Activated CD4-positive, alpha-beta memory T cell treated with anti-CD3 and anti-CD28 coated beads, Interleukin-2, amount 10 ng/mL, durations not matched to agents 7 days and 5 days (primary cell): ENCODE measurements at regions not wholly inside any gene's neighbourhood (a gene's known extent, or its start where the extent isn't known, plus 50 kb on each side); places are given as distances from the start of the nearest gene placed in this dataset.
A peak's percentile ranks its signal among the peaks of the same experiment; 100 is the strongest.
"Not testable (repeated sequence)": the region's sequence is repeated elsewhere in the genome, so short reads cannot be mapped to it uniquely, and the experiment has no call there.

Experiments
- CTCF ChIA-PET: fragments of 350-600 bp; sonication (Branson Sonifier 250); formaldehyde crosslinking; loops from one replicate; lab custom pipeline; 2021; ENCODE audit warnings: antibody characterized with exemption, inconsistent platforms; lab: Charles Lee
- POLR2A ChIA-PET: fragments of 350-600 bp; sonication (Branson Sonifier 250); formaldehyde crosslinking; loops from one replicate; lab custom pipeline; 2021; ENCODE audit warnings: antibody characterized with exemption; lab: Charles Lee
- DNase-seq: peaks from one replicate; pipeline ENCODE4 v3.0.0-alpha.2; 2020
- H3K27ac Mint-ChIP-seq: one replicate; pipeline ENCODE4 v1.8.0; 2021; ENCODE audit warnings: mild to moderate bottlenecking, mixed read lengths
- H3K27me3 Mint-ChIP-seq: one replicate; pipeline ENCODE4 v1.8.0; 2021; ENCODE audit warnings: mixed read lengths
- H3K36me3 Mint-ChIP-seq: one replicate; pipeline ENCODE4 v1.8.0; 2021; ENCODE audit warnings: low read depth, mixed read lengths
- H3K4me1 Mint-ChIP-seq: one replicate; pipeline ENCODE4 v1.8.0; 2021; ENCODE audit warnings: mixed read lengths
- H3K4me3 Mint-ChIP-seq: one replicate; pipeline ENCODE4 v1.8.0; 2021; ENCODE audit warnings: mild to moderate bottlenecking, mixed read lengths
- H3K9me3 Mint-ChIP-seq: one replicate; pipeline ENCODE4 v1.8.0; 2021; ENCODE audit warnings: mixed read lengths

DNA sequence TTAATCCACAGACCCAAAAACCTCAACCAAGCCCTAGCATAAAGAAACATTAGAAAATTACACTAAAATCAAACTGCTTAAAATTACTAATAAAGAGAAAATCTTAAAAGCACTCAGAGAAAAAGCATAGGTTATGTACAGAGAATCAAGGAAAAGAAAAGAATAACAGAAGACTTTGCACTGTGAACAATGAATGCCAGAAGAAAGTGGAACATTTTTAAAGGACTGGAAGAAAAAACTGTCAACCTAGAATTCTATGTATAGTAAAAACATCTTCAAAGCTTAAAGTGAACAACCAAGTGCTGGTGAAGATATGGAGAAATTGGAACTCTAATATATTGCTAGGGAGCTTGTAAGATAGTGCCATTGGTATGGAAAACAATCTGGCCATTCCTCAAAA lies 82.7 kb upstream of the SLC6A11 start:
- H3K27me3 Mint-ChIP-seq, result peaks cover 21% of the 10 kb centered on the region

DNA sequence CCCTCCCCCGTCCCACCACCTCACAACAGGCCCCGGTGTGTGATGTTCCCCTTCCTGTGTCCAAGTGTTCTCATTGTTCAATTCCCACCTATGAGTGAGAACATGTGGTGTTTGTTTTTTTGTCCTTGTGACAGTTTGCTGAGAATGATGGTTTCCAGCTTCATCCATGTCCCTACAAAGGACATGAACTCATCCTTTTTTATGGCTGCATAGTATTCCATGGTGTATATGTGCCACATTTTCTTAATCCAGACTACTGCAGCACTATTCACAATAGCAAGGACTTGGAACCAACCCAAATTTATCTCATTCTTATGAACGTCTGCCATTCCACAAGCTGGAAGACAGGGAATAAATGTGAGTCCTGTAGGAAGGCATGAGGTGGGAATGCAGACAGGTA lies 79.6 kb upstream of the SLC6A11 start:
- DNase-seq, H3K4me1 Mint-ChIP-seq, H3K4me3 Mint-ChIP-seq, CTCF ChIA-PET, H3K36me3 Mint-ChIP-seq, H3K27ac Mint-ChIP-seq, POLR2A ChIA-PET: not testable (repeated sequence)
- Mint-ChIP-seq H3K9me3 (peaks cover 22% of the 10 kb centered on the region), H3K27me3 (peaks cover 24% of the 10 kb centered on the region)

More for the DNA sequence above, 82.7 kb upstream of the SLC6A11 start:
- Mint-ChIP-seq H3K27ac (no peak overlapping the region), H3K36me3 (no peaks in the 10 kb centered on the region), H3K4me3 (no peak overlapping the region), H3K4me1 (peaks cover 2% of the 10 kb centered on the region), H3K9me3 (peaks cover 24% of the 10 kb centered on the region)
- ChIA-PET CTCF (no interaction called here), POLR2A (no interaction called here)
- no peak for DNase-seq

DNA sequence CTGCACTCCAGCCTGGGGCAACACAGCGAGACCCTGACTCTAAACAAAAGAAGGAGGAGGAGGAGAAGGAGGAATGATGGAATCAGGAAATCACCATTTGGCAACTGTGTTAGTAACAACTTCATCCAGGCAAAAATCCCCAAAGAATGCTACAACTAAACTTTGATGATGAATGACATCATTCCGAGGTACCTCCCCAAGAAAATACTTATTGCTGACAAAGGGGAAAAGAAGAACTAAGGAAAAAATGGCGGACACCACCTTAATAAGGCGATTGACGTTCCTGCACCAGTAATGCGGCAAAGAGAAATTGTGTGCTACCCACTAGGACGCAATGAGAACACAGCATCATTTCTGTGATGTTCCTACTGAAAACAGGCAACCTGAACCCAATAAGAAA lies 78.2 kb upstream of the SLC6A11 start:
- H3K4me1 Mint-ChIP-seq, result peaks cover 3% of the 10 kb centered on the region
- no peak overlapping the region for H3K27ac Mint-ChIP-seq
- peaks cover 21% of the 10 kb centered on the region for H3K27me3 Mint-ChIP-seq
- ChIA-PET POLR2A (no interaction called here), CTCF (interaction anchor here (1.0 to 4.1 kb wide), 10 partner anchors 8 to 393 kb away, joined by 3 to 22 read pairs (median 6); no protein-coding TSS in a partner anchor)
- no peak overlapping the region for H3K4me3 Mint-ChIP-seq
- no peaks in the 10 kb centered on the region for H3K36me3 Mint-ChIP-seq
- no peak for DNase-seq
- H3K9me3 Mint-ChIP-seq, result peaks cover 14% of the 10 kb centered on the region

DNA sequence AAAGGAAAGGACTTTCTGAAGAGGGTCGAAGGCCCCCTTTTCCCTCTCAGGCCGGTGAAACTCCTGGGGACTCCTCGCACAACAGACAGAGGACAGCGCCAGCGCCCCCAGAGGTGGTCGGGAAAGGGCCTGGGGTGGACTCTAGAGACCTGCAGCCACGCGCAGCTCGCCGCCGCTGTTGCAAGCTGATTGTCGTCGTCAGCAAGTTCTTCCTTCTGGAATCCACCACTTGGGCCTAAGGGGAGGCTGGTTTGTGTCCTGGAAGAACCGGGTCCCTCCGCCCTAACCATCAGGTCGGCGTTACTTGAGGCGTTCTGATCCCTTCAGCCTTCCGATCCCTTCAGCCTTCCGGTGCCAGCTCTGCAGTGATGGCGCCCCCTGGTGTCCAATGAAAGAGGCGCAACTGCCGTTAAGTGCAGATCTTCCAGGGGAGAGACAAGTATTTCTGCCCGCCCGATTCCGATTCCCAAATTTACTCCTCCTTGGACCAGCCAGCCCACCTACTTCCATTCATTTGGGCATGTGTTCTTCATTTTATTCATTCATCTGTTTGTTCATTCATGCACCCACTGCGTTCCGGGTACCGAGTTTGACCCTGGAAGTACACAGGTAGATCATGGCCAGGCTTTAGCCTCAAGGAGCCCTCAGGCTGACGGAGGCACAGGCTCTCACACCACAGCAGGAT lies 77.2 kb upstream of the SLC6A11 start:
- no peak overlapping the region for H3K27ac Mint-ChIP-seq
- H3K36me3 Mint-ChIP-seq, result no peaks in the 10 kb centered on the region
- peaks cover 5% of the 10 kb centered on the region for H3K9me3 Mint-ChIP-seq
- H3K4me3 Mint-ChIP-seq, result no peak overlapping the region
- H3K27me3 Mint-ChIP-seq, result peaks cover 21% of the 10 kb centered on the region
- POLR2A ChIA-PET, result no interaction called here
- CTCF ChIA-PET, result interaction anchor here (0.6 to 4.1 kb wide), 15 partner anchors 9 to 418 kb away, joined by 3 to 22 read pairs (median 4); partner anchors contain the start of gene SEC13
- peaks cover 3% of the 10 kb centered on the region for H3K4me1 Mint-ChIP-seq
- DNase-seq, result peak; percentile 70

DNA sequence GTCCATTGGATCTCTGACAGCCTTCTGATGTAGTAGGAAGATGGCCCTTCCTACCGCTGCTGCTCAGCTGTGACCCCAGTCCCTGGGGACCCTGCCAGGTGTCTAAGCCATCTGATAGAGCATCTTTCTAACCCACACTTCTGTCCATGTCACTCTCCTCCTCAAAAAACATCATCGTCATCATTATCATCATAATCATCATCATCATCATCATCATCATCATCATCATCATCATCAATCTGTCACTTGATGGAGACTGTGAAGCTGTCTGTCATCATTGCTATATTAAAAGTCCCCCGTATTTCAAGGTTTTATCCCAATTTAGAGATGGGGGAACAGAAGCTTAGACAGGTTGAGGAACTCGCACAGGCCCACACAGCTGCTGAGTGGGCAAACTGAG lies 75.1 kb upstream of the SLC6A11 start:
- no peak overlapping the region for H3K4me3 Mint-ChIP-seq
- DNase-seq, result no peak
- no peaks in the 10 kb centered on the region for H3K9me3 Mint-ChIP-seq
- no peak overlapping the region for H3K27ac Mint-ChIP-seq
- peaks cover 3% of the 10 kb centered on the region for H3K4me1 Mint-ChIP-seq
- CTCF ChIA-PET, result interaction anchor here (0.7 to 4.1 kb wide), 4 partner anchors 8 to 397 kb away, joined by 3 to 22 read pairs (median 3); no protein-coding TSS in a partner anchor
- H3K27me3 Mint-ChIP-seq, result peaks cover 18% of the 10 kb centered on the region
- POLR2A ChIA-PET, result no interaction called here
- H3K36me3 Mint-ChIP-seq, result no peaks in the 10 kb centered on the region

DNA sequence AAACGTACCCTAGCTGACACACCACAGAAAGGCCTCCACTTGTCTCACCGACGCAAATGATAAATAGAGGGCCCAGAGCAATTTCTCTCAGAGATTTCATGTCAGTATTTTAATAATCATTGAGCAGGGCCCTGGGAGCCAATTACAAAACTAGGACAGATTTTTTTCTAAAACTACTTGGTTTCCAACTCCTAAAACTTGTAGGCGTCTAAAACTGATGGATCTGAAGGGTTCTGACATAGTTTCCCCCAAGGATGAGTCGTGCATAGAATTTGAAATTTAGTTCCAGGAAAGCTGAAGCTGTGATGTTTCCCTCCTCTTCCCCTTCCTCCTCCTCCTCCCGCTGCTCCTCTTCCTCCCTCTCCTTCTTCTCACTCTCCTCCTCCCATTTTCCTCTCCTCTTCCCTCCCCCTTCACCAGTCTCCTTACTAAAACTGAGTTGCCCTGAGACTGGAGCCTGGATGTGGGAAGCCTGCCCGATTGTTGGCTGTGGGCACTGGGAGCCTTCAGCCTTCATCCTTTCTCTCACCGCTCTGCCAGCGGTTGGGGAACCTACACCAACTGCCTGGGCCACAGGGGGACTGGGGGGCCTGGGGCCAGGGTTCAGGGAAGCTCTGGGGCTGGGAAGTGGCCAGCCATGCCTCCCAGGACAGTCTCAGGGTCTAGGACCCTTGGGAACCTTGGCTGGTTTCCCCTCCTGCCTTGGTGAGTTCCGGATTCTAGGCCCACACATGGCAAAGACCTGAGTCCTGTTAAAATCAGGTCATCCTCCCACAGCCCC lies 73.9 kb upstream of the SLC6A11 start:
- no peaks in the 10 kb centered on the region for H3K36me3 Mint-ChIP-seq
- H3K4me1 Mint-ChIP-seq, result peaks cover 3% of the 10 kb centered on the region
- CTCF ChIA-PET, result interaction anchor here (1.3 kb wide), 1 partner anchor 324 kb away, joined by 3 read pairs; no protein-coding TSS in a partner anchor
- DNase-seq, result no peak
- POLR2A ChIA-PET, result no interaction called here
- H3K27me3 Mint-ChIP-seq, result peaks cover 16% of the 10 kb centered on the region
- no peaks in the 10 kb centered on the region for H3K9me3 Mint-ChIP-seq
- H3K4me3 Mint-ChIP-seq, result no peak overlapping the region
- no peak overlapping the region for H3K27ac Mint-ChIP-seq

DNA sequence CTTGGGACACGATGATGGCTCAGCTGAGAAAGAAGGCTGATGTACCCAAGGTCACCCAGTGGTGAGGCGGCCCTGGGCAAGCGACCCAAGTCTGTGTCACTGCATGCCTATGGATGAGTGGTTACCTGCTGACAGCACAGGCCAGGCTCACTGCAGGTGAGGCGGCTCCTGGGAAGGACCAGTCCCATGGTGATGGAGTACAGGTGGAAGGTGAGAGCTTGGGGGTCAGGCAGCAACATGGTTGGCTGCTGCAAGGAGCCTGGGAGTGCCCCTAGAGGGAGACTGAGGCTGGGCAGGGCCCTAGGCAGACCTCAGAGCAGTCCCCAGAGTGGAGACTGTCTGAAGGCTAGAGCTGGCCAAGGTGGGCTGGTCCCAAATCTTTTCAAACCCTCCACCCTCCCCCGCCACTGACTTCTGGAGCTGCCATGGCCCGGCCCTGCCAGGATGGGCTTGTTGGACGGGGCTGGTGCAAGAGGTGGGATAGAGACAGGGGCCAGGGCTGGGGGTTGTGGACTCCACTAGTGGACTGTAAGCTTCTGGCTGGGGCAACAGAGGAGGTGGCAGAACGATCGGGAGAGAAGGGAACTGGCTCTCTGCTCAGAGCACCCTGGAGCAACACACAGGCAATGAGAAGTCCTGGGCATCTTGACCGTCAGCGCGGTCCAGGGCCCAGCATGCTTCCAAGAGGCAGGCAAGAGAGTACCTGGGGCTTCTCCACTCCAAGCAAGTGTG lies 72.5 kb upstream of the SLC6A11 start:
- Mint-ChIP-seq H3K27me3 (peaks cover 9% of the 10 kb centered on the region), H3K27ac (no peak overlapping the region), H3K36me3 (no peaks in the 10 kb centered on the region), H3K4me1 (no peaks in the 10 kb centered on the region), H3K4me3 (no peak overlapping the region), H3K9me3 (no peaks in the 10 kb centered on the region)
- CTCF ChIA-PET, result no interaction called here
- POLR2A ChIA-PET, result no interaction called here
- no peak for DNase-seq

DNA sequence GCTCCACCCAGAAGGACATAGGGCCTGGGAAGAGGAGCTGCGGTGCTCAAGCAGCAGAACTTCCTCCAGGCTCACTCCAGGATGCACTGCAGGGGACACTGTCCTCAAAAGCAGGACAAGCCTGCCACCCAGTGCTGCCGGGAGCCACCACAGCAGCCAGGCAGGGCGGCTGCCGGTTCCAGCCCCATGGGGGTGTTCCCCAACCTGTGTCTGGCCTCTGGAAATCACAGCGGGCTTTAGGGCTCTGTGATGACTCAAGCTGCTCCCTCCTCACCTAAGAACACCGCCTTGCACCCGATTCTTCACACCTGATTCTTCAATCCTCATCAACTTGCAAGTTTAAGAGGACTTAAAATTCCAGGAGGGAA lies 71.9 kb upstream of the SLC6A11 start:
- no peaks in the 10 kb centered on the region for H3K9me3 Mint-ChIP-seq
- peaks cover 4% of the 10 kb centered on the region for H3K27me3 Mint-ChIP-seq
- CTCF ChIA-PET, result no interaction called here
- POLR2A ChIA-PET, result no interaction called here
- no peaks in the 10 kb centered on the region for H3K4me1 Mint-ChIP-seq
- H3K27ac Mint-ChIP-seq, result no peak overlapping the region
- H3K36me3 Mint-ChIP-seq, result no peaks in the 10 kb centered on the region
- peak; percentile 39 for DNase-seq
- H3K4me3 Mint-ChIP-seq, result no peak overlapping the region

DNA sequence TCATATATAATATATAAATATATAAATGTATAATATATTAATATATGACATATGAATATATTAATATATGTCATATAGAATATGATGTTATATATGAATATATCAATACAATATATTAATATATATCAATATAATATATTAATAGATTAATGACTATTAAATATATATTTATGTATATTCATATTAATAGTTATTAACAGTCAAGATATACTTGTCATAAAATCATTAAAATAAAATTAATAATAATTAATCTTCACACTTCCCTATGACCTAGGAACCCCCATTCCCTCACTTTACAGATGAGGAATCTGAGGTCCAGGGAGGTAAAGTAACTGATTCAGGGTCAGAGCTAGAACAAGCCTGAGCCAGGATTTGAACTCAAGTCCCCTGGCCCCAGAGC lies 70.6 kb upstream of the SLC6A11 start:
- Mint-ChIP-seq H3K9me3 (no peaks in the 10 kb centered on the region), H3K27ac (no peak overlapping the region), H3K4me3 (no peak overlapping the region), H3K36me3 (no peaks in the 10 kb centered on the region), H3K27me3 (peaks cover 4% of the 10 kb centered on the region), H3K4me1 (no peaks in the 10 kb centered on the region)
- DNase-seq, result no peak
- CTCF ChIA-PET, result no interaction called here
- POLR2A ChIA-PET, result no interaction called here

DNA sequence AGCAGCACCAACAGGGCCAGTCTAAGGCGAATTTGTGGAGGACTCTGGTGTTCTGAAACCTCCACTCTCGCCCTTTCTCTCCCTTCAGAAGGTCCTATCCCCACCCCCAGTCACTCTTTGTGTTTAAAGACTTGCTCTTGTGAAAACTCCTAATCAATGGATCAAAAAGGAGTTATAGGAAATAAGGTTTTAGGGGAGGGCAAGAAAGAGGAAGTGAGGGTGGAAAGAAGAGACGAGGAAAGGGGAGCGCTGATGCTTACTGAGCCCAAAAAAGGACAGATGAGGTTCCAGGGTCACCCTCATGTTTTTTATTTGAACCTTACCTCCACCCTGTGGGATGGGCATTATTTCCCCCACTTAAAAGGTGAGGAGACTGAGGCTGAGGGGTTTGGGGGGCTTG lies 70.0 kb upstream of the SLC6A11 start:
- CTCF ChIA-PET, result interaction anchor here (1.6 kb wide), 1 partner anchor 11 kb away, joined by 6 read pairs; no protein-coding TSS in a partner anchor
- Mint-ChIP-seq H3K27me3 (peaks cover 4% of the 10 kb centered on the region), H3K27ac (no peak overlapping the region), H3K4me1 (no peaks in the 10 kb centered on the region), H3K36me3 (no peaks in the 10 kb centered on the region), H3K9me3 (no peaks in the 10 kb centered on the region), H3K4me3 (no peak overlapping the region)
- no peak for DNase-seq
- POLR2A ChIA-PET, result no interaction called here

DNA sequence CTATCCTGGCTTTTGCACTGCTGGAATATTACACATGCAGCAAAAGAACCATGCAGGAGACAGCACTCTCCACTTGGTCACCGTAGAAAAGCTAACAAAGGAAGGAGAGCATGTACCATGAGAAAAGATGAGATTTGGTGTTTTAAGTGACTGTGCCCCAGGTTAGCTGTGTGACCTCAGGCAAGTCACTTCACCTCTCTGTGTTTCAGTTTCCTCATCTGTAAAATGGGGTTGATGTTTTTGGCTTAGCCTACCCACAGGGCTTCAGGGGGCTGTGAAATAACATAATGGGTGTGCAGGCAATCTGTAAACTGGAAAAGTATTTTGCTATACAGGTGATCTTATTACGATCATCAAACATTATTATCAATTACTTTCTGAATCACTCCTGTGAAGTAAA lies 69.3 kb upstream of the SLC6A11 start:
- Mint-ChIP-seq H3K4me1 (no peaks in the 10 kb centered on the region), H3K36me3 (no peaks in the 10 kb centered on the region), H3K4me3 (no peak overlapping the region), H3K9me3 (no peaks in the 10 kb centered on the region), H3K27me3 (peaks cover 4% of the 10 kb centered on the region), H3K27ac (no peak overlapping the region)
- ChIA-PET CTCF (interaction anchor here (1.6 kb wide), 1 partner anchor 10 kb away, joined by 6 read pairs; no protein-coding TSS in a partner anchor), POLR2A (interaction anchor here (0.5 kb wide), 1 partner anchor 10 kb away, joined by 3 read pairs; no protein-coding TSS in a partner anchor)
- DNase-seq, result no peak

DNA sequence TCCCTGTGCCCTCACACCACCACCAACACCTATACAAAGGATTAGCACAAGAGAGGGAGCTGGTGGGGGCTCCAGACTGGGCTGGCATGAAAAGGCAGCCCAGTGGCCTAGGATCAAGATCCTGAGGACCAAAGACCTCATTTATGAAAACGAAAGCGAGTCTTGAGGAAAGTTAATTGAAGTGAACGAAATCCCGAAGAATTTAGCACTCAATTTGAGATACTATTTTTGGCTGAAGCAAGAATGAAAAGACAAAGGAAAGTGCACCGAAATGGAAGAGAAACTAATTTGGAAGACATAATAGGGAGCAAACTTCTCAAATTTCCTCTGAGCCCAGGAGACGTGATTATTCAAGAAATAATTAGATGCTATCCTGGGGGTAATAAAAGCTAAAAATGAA lies 68.7 kb upstream of the SLC6A11 start:
- Mint-ChIP-seq H3K36me3 (no peaks in the 10 kb centered on the region), H3K4me3 (no peak overlapping the region), H3K9me3 (no peaks in the 10 kb centered on the region), H3K4me1 (no peaks in the 10 kb centered on the region), H3K27me3 (peaks cover 4% of the 10 kb centered on the region), H3K27ac (no peak overlapping the region)
- no peak for DNase-seq
- ChIA-PET CTCF (interaction anchor here (1.3 to 2.7 kb wide), 3 partner anchors 8 to 11 kb away, joined by 3 to 13 read pairs (median 6); no protein-coding TSS in a partner anchor), POLR2A (no interaction called here)

DNA sequence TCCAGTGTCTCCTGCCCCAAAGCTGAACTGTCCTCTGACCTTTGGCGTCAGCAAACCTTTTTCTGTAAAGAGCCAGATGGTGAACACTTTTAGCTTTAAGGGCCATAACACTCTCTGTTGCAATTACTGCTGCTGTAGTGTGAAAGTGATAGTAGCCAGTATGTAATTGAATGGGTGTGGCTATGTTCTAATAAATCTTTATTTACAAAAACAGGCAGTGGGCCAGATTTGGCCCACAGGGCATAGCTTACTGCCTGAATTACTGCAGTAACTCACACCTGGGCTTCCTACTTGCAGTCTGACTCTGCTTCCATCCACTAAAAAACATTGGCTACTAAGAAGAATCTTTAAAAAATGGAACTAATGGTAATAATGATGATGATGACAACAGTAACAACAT lies 68.0 kb upstream of the SLC6A11 start:
- H3K27ac Mint-ChIP-seq, result no peak overlapping the region
- ChIA-PET CTCF (interaction anchor here (0.6 to 2.7 kb wide), 3 partner anchors 9 to 408 kb away, joined by 3 to 13 read pairs (median 3); no protein-coding TSS in a partner anchor), POLR2A (no interaction called here)
- H3K9me3 Mint-ChIP-seq, result no peaks in the 10 kb centered on the region
- peaks cover 4% of the 10 kb centered on the region for H3K27me3 Mint-ChIP-seq
- H3K4me3 Mint-ChIP-seq, result no peak overlapping the region
- no peaks in the 10 kb centered on the region for H3K36me3 Mint-ChIP-seq
- no peaks in the 10 kb centered on the region for H3K4me1 Mint-ChIP-seq
- DNase-seq, result no peak
